ENCODE measurements at regions not wholly inside any gene's neighbourhood (a gene's known extent, or its start where the extent isn't known, plus 50 kb on each side); places are given as distances from the start of the nearest gene placed in this dataset.

- Mint-ChIP-seq H3K27me3 (ENCODE audit: unreplicated experiment) (no peaks in the 10 kb centered on the region), H3K27ac (ENCODE audit: unreplicated experiment) (no peak overlapping the region), H3K4me1 (ENCODE audit: low read depth, unreplicated experiment) (no peaks in the 10 kb centered on the region), H3K4me3 (ENCODE audit: low read depth, unreplicated experiment) (no peak overlapping the region), H3K36me3 (ENCODE audit: insufficient read depth, unreplicated experiment) (no peaks in the 10 kb centered on the region), H3K9me3 (ENCODE audit: low read depth, unreplicated experiment) (peaks cover 13% of the 10 kb centered on the region)
- no TSS peak for BruUV-seq (replicated peaks)
- no peak for DNase-seq
- TF ChIP-seq CTCF (IDR thresholded peaks at IDR 0.05; ENCODE audit: unreplicated experiment) = no peak
- intact Hi-C loops (cut with micrococcal nuclease; ENCODE audit: unreplicated experiment) = no loop called here
- CTCF ChIA-PET = no interaction called here
Observed at GRCh38 chr15:46646490-46646889, 1011.7 kb downstream of the SQOR start.

- Mint-ChIP-seq H3K9me3 (ENCODE audit: low read depth, unreplicated experiment) (peaks cover 13% of the 10 kb centered on the region), H3K4me1 (ENCODE audit: low read depth, unreplicated experiment) (no peaks in the 10 kb centered on the region), H3K27me3 (ENCODE audit: unreplicated experiment) (no peaks in the 10 kb centered on the region), H3K4me3 (ENCODE audit: low read depth, unreplicated experiment) (no peak overlapping the region), H3K27ac (ENCODE audit: unreplicated experiment) (no peak overlapping the region), H3K36me3 (ENCODE audit: insufficient read depth, unreplicated experiment) (no peaks in the 10 kb centered on the region)
- TF ChIP-seq CTCF (IDR thresholded peaks at IDR 0.05; ENCODE audit: unreplicated experiment) = no peak
- BruUV-seq (replicated peaks) = no TSS peak
- intact Hi-C loops (cut with micrococcal nuclease; ENCODE audit: unreplicated experiment) = no loop called here
- DNase-seq = no peak
- CTCF ChIA-PET = no interaction called here
Observed at GRCh38 chr15:46647046-46647445, 1012.2 kb downstream of the SQOR start.

GRCh38 chr15:46652266-46652665, 1017.4 kb downstream of the SQOR start:
- CTCF ChIA-PET = no interaction called here

GRCh38 chr15:46654993-46655392, 1020.2 kb downstream of the SQOR start:
- Mint-ChIP-seq H3K36me3 (ENCODE audit: insufficient read depth, unreplicated experiment) (no peaks in the 10 kb centered on the region), H3K4me3 (ENCODE audit: low read depth, unreplicated experiment) (no peak overlapping the region), H3K4me1 (ENCODE audit: low read depth, unreplicated experiment) (no peaks in the 10 kb centered on the region), H3K9me3 (ENCODE audit: low read depth, unreplicated experiment) (peaks cover 16% of the 10 kb centered on the region), H3K27me3 (ENCODE audit: unreplicated experiment) (no peaks in the 10 kb centered on the region), H3K27ac (ENCODE audit: unreplicated experiment) (no peak overlapping the region)
- no peak for DNase-seq
- CTCF ChIA-PET = no interaction called here
- no peak for TF ChIP-seq CTCF (IDR thresholded peaks at IDR 0.05; ENCODE audit: unreplicated experiment)
- intact Hi-C loops (cut with micrococcal nuclease; ENCODE audit: unreplicated experiment) = no loop called here
- no TSS peak for BruUV-seq (replicated peaks)

More at GRCh38 chr15:46652266-46652665, 1017.4 kb downstream of the SQOR start:
- Mint-ChIP-seq H3K4me3 (ENCODE audit: low read depth, unreplicated experiment) (no peak overlapping the region), H3K4me1 (ENCODE audit: low read depth, unreplicated experiment) (no peaks in the 10 kb centered on the region), H3K27ac (ENCODE audit: unreplicated experiment) (no peak overlapping the region), H3K27me3 (ENCODE audit: unreplicated experiment) (no peaks in the 10 kb centered on the region), H3K36me3 (ENCODE audit: insufficient read depth, unreplicated experiment) (no peaks in the 10 kb centered on the region), H3K9me3 (ENCODE audit: low read depth, unreplicated experiment) (peaks cover 10% of the 10 kb centered on the region)
- intact Hi-C loops (cut with micrococcal nuclease; ENCODE audit: unreplicated experiment) = no loop called here
- TF ChIP-seq CTCF (IDR thresholded peaks at IDR 0.05; ENCODE audit: unreplicated experiment) = no peak
- no peak for DNase-seq
- BruUV-seq (replicated peaks) = no TSS peak
